HG02970 (cell line): ENCODE measurements at regions not wholly inside any gene's neighbourhood (a gene's known extent, or its start where the extent isn't known, plus 50 kb on each side); places are given as distances from the start of the nearest gene placed in this dataset.

Source experiments
- ATAC-seq: cut with Tn5 transposase; IDR thresholded peaks from one replicate; pipeline ENCODE4 v1.9.1; 2021; ENCODE audit warnings: mild to moderate bottlenecking, moderate library complexity, moderate number of reproducible peaks; ENCODE audit not compliant: unreplicated experiment, low FRiP score

DNA sequence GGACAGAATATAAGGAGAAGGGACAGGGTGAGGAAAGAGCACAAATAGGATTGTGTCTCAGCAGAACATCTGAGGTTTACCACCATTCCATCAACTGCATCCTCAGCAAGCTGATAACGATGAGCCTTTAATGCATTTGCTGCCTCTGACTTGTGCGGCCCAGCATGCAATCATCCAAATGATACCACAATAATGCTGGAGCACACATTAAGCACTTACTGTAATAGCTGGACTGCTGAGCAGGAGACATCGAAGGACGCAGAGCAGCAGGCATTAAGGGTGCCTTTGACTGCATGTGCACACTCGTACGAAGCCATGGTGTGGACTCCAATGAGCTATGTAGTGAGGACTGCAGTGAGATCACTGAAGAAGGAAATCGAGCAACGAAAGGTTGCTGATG lies 469.4 kb downstream of the FOXO1 start:
- ATAC-seq, result no peak

DNA sequence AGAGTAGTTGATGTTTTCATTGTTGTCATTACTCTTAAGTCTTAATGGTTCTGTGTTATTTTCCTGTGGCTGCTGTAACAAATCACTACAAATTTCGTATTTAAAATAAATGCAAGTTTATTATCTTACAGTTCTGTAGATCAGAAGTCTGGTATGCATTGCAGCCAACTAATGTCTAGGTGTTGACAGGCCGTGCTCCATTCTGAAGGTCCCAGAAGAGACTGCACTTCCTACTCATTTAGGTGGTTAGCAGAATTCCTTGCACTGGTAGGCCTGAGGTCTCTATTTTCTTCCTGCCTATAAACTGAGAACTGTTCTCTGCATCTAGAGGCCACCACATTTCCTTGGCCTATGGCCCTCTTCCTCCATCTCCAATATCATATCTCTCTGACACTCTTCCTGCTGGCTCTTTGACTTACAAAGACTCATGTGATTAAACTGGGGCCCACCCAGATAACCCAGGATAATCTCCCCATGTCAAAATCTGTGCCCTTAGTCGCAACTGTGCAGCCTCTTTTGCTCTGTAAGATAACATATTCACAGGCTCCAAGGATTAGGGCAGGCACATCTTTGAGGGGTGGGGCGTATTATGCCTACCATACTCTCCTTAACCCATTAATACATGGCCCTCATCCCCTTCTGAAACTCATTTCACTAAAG lies 468.4 kb downstream of the FOXO1 start:
- no peak for ATAC-seq

DNA sequence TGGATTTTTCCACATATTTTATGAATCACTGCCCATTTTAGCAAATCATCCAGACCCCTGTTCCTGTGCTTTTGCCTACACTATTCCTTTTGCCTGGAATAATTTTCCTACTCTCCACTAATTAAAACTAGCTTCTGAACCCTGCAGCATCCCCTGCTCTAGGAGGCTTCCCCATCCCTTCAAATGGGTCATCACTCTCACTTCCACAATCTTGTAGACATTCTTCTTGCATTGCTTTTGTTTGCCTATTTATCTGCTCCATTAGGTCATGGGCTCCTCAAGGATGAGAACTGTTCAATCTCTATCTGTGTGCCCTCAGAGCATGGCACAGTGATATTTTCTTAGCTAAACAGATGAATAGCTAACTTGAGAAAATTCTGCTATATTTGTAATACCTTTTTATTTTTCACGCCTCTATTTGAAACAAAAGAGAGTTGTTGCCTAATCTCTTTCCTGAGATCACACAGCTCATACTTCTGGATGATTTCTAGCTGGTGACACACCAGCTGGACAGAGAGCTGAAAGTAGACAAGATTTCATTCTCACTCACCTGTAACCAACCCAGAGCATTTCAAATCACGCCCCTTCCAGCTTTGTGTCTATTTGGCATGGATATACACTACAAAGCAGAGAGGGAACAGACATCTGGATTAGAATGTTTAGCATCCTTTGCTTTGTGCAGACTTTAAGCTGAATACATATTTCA lies 466.0 kb downstream of the FOXO1 start:
- no peak for ATAC-seq

DNA sequence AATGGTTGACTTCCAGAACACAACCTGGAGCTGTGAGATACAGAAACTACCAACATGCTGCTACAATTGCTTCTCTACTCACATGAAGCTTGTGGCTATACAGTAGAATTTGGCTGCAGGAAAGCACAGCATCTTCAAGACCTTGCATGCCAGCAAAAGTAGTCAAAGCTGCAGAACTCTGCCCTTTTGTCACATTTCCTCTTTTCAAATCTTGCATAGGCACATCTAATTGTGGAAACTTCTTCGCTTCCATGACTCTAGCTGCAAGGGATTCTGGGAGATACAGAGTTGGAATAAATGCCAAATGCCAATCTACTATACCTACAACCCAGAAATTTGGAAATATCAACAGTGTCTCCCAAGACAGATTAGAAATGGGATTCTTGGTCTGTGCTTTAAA lies 462.2 kb downstream of the FOXO1 start:
- no peak for ATAC-seq

DNA sequence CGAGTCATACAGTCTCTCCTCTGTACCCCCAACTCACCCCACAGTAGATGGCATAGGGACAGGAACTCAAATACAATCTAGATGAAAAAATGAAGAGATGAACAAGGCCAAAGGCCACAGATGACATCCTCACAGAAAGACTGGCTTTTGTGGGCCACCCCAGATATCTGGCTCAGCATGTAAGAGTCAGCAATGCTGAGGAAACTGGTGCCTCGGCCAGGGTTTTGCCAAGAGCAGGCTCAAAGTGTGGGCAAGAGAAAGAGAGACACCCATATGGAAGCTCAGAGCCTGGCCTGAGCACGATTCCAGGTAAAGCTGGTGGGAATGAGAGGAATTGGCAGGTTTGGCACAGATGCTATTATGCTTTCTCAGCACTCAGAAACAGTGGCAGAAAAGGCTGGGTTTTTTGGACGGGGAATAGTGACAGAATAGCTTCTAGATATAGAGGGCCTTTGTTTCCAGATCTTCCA lies 460.6 kb downstream of the FOXO1 start:
- ATAC-seq, result no peak

DNA sequence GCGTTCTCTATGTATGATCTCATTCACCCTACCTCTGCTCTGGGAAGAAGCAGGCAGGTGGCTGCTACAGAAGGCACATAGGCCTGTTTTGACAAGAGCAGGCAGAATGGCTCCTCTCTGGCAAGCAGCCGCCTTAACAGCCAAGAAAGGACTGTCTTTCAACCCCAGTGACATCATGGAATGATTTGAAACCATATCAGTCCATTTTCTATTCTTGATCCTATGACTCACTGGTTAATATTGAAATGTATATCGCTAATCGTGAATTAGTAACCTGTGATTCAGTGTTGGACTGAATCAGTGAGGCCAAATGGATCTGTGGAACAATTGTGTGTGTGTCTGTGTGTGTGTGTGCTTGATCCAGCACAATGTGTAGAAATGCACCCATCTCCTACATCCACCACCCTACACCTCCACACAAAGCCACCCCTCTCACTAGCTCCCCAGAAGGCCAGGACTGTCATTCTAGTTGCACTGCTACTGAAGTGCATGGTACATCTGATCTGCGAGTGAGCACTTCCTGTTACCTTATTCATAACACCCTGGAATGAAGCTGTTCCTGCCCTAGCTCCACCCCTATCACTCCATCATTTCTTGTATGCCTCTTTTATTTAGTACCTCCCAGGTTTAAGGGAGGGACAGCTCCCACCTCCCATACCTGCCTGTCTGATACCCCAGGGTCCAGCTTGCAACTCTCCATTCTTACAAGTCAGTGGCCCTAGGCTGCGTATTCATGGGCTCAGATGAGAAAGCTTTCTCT lies 460.0 kb downstream of the FOXO1 start:
- no peak for ATAC-seq

DNA sequence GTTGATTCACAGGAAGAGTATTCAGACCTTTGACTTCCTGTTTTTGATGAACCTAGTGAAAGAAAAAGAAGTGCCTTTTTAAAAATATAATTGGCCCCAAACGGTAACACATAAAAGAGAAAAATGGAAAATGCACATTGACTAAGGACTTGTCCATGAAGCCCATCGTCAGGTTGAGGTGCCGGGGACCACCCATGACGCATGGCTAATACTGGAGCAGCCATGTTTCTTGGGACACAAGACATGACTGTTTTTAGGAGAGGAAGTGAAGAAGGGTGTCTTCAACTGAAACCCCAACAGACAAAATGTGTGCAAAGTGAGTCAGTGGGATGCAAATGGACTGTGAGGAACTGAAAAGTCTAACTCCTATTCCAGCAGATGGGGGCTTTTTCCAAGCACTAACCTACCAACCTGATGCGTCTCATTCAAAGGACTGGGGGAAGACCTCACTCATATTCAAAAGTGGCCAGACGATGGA lies 459.4 kb downstream of the FOXO1 start:
- ATAC-seq, result no peak

DNA sequence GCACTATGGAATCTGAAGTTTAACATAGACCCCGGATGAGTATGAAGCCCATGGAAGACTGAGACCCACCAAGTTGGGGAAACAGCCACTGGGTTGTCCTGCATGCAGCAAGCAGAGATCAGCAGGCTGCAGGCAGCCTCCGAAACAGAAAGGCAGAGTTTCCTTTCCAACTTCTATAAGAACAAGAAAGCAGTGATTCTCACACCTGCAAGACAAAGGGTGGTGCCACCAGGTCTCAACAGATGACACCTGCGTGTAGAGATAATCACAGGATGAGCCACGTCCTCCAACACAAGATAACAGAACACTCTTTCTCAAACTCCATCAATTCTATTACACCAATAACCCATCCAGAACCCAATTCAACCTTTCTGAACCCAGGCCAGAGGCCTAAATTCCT lies 457.9 kb downstream of the FOXO1 start:
- no peak for ATAC-seq

DNA sequence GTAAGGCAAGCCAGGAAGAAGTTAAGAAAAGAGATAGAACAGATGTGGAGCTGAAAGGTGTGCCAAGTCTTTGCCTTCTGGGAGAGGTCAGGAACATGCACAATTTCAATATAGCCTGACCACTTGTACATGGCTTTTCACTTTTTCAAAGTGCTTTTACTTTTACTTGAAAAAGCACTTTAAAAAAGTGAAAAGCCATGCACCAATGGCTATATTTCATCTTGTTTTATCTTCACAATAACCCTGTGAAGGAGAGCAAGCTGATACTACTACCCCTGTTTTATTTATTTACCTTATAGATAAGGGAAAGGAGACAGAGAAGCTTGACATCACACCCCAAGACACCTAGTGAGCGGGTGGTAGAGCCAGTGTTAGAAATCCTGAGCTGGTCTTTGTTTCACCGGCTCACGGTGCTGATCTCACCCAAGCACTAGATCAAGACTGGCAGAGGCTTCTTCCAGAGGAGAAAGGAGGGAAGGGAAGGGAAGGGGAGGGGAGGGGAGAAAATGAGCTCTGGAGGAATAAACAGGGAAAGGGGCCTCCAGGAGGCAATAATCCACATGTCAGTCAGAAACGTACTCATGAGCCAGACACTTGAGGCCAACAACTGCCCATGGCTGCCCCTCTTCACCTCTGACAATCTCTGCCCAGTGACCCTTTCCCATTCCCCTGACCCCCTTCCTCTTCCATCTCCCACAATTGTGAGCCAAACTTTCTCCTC lies 455.4 kb downstream of the FOXO1 start:
- ATAC-seq, result no peak

DNA sequence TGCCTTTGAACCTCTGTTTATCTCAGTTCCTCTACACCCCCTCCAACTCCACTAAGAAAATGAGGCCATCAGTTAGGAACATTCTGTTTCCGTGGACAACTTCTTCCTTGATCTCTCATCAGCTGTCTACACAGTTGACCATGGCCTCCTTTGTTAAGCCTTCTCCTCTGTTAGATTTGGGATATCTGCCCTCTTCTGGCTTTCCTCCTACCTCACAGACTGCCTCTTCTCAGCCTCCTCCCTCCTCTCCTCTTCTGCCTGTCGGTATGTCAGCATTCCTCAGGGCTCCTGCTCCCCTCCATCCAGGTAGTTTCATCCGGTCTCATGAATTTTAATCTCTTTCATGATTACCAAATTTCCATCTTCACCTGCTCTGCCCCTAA lies 454.9 kb downstream of the FOXO1 start:
- ATAC-seq, result no peak

DNA sequence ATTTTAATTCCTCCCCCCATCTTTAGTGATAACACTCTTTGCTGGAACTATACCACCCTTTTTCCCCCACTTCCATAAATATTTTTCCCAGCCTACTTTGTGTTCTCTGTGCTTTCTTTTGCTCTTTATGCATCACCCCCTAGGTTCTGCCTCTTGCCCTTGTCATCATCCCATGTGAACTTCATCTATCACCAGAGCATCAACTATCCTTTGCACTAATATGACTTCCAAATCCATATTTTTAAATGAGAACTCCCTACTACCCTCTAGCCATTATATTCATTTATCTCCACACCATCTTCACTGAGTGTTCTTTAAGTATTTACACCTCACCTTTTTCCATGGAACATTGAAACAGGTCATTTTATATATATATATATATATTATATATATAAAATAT lies 452.7 kb downstream of the FOXO1 start:
- ATAC-seq, result no peak

DNA sequence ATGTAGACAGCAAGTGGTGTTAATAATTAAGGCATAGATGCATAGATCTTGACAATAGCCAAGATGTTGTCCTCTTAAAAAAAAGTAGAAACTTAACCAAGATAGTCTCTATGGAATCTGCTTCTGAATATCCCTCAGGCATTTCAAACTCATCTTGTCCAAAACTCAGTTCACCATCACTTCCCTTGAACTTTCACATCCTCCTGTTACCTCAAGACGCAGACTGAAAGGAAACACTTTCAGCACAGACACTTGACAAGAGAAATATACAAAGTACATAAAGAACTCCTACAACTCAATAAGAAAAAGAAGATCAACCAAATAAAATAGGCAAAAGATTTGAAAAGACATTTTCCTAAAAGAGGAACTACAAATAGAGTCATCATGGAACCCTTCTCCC lies 451.1 kb downstream of the FOXO1 start:
- ATAC-seq, result no peak

DNA sequence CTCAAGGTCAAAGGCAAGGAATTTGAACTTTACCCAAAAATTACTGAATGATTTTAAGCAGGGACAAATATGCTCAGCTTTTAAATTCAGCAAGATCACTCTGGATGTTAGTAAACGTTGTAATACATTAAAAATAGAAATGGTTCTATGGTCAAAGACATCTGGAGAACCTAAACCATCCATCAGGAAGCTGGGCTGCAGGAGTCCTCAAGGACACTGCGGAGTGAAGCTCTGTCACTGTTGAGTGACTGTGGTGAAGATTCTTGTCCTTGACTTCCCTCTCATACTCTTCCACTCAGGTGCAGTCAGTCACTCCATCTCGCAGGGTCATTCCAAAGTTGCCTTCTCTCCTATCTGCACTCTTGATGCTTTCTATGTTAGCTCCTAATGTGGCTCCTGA lies 450.7 kb downstream of the FOXO1 start:
- ATAC-seq, result no peak

DNA sequence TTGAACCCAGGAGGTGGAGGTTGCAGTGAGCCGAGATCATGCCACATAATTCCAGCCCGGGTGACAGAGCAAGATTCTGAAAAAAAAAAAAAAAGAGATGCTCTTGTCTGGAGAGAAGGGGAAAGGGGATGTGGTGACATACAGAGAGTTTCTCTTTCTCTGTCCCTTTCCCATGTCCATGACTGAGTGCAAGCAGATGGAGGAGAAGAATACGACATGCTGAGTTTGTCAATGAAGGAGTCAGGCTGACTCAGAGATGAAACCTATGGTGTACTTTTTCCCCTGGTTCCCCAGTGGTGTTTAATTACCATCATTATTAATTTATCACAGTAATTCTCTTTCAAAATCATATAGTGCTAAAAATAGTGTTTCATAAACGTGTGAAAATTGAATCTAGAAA lies 448.8 kb downstream of the FOXO1 start:
- no peak for ATAC-seq

DNA sequence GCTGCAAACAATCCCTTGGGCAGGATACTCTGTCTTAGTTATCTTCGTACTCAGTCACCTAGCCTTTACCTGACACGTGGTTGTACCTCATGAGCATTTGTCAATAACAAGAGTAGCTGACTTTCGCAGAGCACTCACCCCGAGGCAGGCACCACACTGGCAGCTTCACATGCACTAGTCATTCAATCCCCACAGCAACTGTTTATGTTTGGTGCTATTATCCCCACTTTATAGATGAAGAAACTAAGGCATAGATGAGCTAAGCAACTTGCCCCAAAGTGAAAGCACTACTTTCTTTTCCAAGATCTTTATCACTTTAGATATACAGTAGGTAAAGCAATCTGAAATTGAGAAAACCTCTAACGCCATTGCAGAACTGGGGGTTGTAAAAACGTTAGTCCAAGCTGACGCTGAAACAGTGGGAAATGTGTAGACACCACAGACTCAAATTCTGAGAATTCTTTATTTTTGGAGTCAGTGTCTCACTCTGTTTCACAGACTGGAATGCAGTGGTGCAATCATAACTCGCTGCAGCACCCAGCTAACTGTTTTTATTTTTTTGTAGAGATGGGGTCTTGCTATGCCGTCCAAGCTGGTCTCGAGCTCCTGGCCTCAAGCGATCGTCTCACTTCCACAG lies 446.0 kb downstream of the FOXO1 start:
- no peak for ATAC-seq

DNA sequence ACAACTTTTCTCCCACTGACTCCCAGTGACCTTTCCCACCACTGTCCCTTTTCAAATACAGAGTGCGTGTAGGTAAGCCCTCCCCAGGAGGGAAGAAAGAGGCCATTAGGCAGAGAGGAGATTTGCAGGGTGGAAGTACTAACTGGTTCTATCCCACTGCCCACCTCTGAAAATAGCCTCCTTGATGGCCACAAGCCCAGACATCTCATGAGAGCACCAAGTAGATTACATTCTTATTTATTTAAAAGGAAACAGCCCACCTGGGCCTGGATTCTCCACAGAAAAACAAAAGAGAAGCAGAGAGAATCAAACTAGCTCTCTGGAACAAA lies 445.3 kb downstream of the FOXO1 start:
- ATAC-seq, result no peak

DNA sequence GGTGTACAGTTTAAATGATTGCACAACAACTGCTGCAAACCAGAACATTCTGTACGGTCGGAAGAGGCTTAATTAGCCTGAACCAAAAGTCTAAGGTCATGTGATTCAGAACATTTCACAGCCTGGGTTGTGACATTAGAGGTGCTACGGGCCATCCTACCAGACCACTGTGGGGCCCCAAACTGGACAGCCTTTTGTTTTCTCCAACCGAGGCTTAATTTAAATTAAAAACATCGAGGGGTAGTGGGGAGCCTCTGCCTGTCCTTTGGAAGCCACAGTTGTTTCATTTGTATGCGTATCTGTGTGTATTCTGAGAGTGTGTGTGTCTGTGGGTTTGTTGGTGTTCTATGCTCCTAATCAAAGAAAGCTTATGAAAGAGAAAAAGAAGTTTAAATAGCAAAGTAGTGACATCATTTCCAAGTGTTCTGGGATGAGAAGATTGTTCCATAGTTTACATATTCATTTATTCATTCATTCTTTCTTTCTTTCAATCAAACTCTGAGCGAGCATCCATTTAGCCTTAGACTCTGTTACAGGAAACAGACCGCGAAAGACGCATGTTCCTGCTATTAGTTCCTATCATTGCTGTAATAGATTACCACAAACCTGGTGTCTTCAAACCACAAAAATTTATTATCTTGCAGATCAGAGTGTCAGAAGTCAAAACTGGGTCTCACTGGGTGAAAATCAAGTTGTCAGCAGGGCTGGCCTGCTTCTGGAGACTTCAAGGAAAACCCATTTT lies 444.8 kb downstream of the FOXO1 start:
- ATAC-seq, result no peak

DNA sequence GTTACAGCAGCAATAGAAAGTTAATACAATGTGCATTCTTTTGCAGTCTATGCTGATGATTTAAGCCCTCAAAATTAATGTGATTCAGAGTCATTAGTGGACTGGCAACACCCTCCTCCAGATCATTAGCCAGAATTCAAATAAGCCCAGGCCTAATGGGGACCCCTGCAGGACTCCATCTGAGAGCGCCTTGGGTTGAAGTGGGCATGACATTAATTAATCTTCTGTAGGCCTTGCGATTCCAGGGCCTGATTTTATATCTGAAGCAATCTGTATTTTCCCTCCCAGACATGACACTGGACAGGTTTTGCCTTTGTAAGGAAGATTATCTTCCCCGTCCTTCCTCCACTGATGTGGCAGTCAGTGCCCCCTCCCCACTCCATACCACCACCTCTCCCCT lies 442.9 kb downstream of the FOXO1 start:
- no peak for ATAC-seq

DNA sequence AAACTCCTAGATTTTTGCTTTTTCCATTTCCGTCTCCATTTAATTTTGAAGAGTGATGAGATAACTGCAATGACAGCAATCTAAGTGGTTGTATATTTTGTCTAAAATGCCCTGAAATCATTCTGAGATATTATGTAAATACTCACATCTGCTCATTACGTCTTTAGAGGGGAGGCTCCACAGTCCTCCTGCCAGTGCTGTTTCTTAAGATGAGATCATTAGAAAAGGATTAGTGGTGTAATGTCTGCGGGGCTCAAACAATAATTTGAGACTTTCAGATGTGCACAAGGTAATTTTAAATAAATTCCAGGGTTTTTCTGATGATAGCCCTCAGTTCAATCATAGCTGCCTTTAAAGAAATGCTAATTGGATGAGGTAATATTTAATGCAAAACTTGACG lies 437.9 kb downstream of the FOXO1 start:
- ATAC-seq, result no peak

DNA sequence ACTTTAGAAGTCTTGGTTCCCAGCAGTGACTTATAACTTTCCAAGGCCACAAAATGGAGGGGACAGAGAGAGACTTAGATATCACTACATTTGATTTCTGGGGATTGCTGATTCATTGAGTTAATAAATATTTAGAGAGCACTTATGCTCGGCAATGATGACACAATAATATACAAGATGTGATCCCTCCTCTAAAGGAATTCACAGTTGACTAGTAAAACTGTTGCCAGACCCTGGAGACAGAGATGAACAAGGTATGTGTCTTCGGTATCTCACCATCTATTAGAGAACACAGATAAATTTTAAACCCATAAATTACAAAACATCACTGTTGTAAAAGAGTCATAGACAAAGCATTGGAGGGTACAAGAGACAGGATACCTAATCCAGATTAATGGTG lies 437.5 kb downstream of the FOXO1 start:
- ATAC-seq, result no peak
